ENCODE measurements at regions not wholly inside any gene's neighbourhood (a gene's known extent, or its start where the extent isn't known, plus 50 kb on each side); places are given as distances from the start of the nearest gene placed in this dataset.

- Histone ChIP-seq H3K79me2 (ENCODE audit: control insufficient read depth in 1 of 2, insufficient read depth in 2 of 2, low read length in 2 of 2) (no peaks in the 10 kb centered on the region), H2BK12ac (ENCODE audit: low read depth, low read length) (no peak overlapping the region), H2AFZ (ENCODE audit: low read length) (no peak overlapping the region), H2BK120ac (replicated peaks; ENCODE audit: low read depth, low read length) (no peak overlapping the region), H3K27me3 (replicated peaks in 1 of 4; ENCODE audit: control insufficient read depth in 3 of 4, extremely low read depth in 1 of 4, insufficient read depth in 3 of 4, low read length in 3 of 4) (peaks cover 0 to 4% (median 1%) of the 10 kb centered on the region in 4 experiments; a peak in 2 of 7 replicates), H3K4me2 (ENCODE audit: insufficient read depth in 1 of 2, low read depth in 2 of 2, low read length in 2 of 2) (no peak overlapping the region), H4K5ac (ENCODE audit: insufficient read length, low read depth, low read length) (no peak overlapping the region), H3K4ac (replicated peaks; ENCODE audit: insufficient read length, low read depth, low read length) (no peak overlapping the region), H2BK20ac (ENCODE audit: low read length) (no peak overlapping the region), H3K56ac (replicated peaks; ENCODE audit: insufficient read length, low read depth, low read length) (no peak overlapping the region), H3K27ac (ENCODE audit: low read depth, low read length) (no peak overlapping the region), H3K23me2 (ENCODE audit: low read depth, low read length) (peaks cover 5% of the 10 kb centered on the region; the same call in 1 of the 2 replicates), H3K14ac (ENCODE audit: insufficient read length) (no peak overlapping the region), H2AK5ac (ENCODE audit: low read depth, low read length) (no peak overlapping the region), H3K4me1 (replicated peaks in 1 of 4; ENCODE audit: control insufficient read depth in 3 of 4, insufficient read depth in 4 of 4, low read length in 3 of 4) (0 out of 7 replicates have a peak, but pooled peaks cover 0 to 2% (median 0%) of the 10 kb centered on the region in 4 experiments), H4K8ac (ENCODE audit: extremely low read depth, insufficient read depth, low read length) (no peak overlapping the region), H3K9ac (replicated peaks in 1 of 4; ENCODE audit: extremely low read depth in 1 of 4, low read depth in 3 of 4, low read length in 3 of 4) (no peak overlapping the region), H3K4me3 (ENCODE audit: extremely low read depth in 1 of 4, insufficient read depth in 2 of 4, low read depth in 3 of 4, low read length in 4 of 4) (no peak overlapping the region), H2BK5ac (ENCODE audit: low read depth, low read length) (no peak overlapping the region), H3K79me1 (ENCODE audit: low read depth, low read length) (no peaks in the 10 kb centered on the region), H4K20me1 (replicated peaks in 1 of 2; ENCODE audit: control insufficient read depth in 1 of 2, insufficient read depth in 2 of 2, low read length in 2 of 2) (peaks cover 0 to 3% of the 10 kb centered on the region in 2 experiments), H3K36me3 (ENCODE audit: control insufficient read depth in 2 of 4, insufficient read depth in 4 of 4, low read length in 3 of 4) (no peaks in the 10 kb centered on the region), H4K91ac (replicated peaks; ENCODE audit: insufficient read length, low read length) (no peak overlapping the region), H3K9me3 (ENCODE audit: insufficient read depth in 2 of 2, low read depth in 1 of 2, low read length in 1 of 2) (no peaks in the 10 kb centered on the region), H2BK15ac (ENCODE audit: low read length) (no peak overlapping the region), H3K23ac (ENCODE audit: insufficient read length) (no peak overlapping the region), H3K18ac (ENCODE audit: extremely low read depth, low read length) (no peak overlapping the region)
- CTCF ChIA-PET (ENCODE audit: partially characterized antibody): interaction anchor here (0.7 to 1.5 kb wide), 3 partner anchors 61 to 435 kb away, joined by 3 to 4 read pairs (median 3); no protein-coding TSS in a partner anchor
- FAIRE-seq: no peak
- 80% methylated on average over 2 of the region's 2 CpGs; no CpG with 5 or more reads in 1 of the 2 experiments for WGBS, 2 experiments (ENCODE audit: extremely low coverage in 1 of 2, insufficient coverage in 1 of 2, insufficient read length in 1 of 2, insufficient replicate concordance in 2 of 2, low coverage in 1 of 2, low lambda C conversion rate in 2 of 2, missing lambda C conversion rate in 1 of 2)
- no peak for TF ChIP-seq SIRT6 (IDR thresholded peaks at IDR 0.05; ENCODE audit: low read length)
- no peak for TF ChIP-seq SP2 (IDR thresholded peaks at IDR 0.05; ENCODE audit: low read length)
- TF ChIP-seq ZNF274 (IDR thresholded peaks at IDR 0.05; ENCODE audit: borderline replicate concordance, extremely low read depth, low read length): no peak
- TF ChIP-seq EZH2 (IDR thresholded peaks at IDR 0.05; ENCODE audit: low read depth, low read length, severe bottlenecking): no peak
- no peak for TF ChIP-seq EGR1 (IDR thresholded peaks at IDR 0.05; ENCODE audit: borderline replicate concordance, low read depth, low read length)
- TF ChIP-seq TBP (IDR thresholded peaks at IDR 0.05; ENCODE audit: low read depth, low read length): no peak
- no peak for TF ChIP-seq NRF1 (IDR thresholded peaks at IDR 0.05; ENCODE audit: low read depth, low read length)
- no peak for TF ChIP-seq TCF12 (IDR thresholded peaks at IDR 0.05; ENCODE audit: low read depth, low read length)
- no peak for TF ChIP-seq MAX (IDR thresholded peaks at IDR 0.05)
- no peak for TF ChIP-seq SIN3A (conservative IDR thresholded peaks at IDR 0.05 in 1 of 2, IDR thresholded peaks at IDR 0.05 in 1 of 2; ENCODE audit: low read depth in 1 of 2, low read length in 2 of 2)
- no peak for TF ChIP-seq GTF2F1 (IDR thresholded peaks at IDR 0.05; ENCODE audit: borderline replicate concordance, low read depth, low read length)
- no peak for TF ChIP-seq E2F6 (IDR thresholded peaks at IDR 0.05)
- DNase-seq (ENCODE audit: low read depth in 1 of 2, low spot score in 2 of 2): no peak
- POLR2A ChIA-PET (ENCODE audit: partially characterized antibody): no interaction called here
These were observed 111.1 kb downstream of the FOXA2 start for GRCh38 chr20:22473293-22473692.

Data from H1 (cell line).